Keratinocyte (primary cell): ENCODE measurements at regions not wholly inside any gene's neighbourhood (a gene's known extent, or its start where the extent isn't known, plus 50 kb on each side); places are given as distances from the start of the nearest gene placed in this dataset.

Source experiments
- CTCF ChIP-seq, 3 experiments: IDR thresholded peaks in 1 of 3; conservative IDR thresholded peaks in 1 of 3; optimal IDR thresholded peaks in 1 of 3; 2 replicates in 2 of 3; 3 replicates in 1 of 3; pipeline versions ENCODE3 to v1.5.1; 2011; ENCODE audit warnings: low read length in 3 of 3, mild to moderate bottlenecking in 3 of 3, moderate library complexity in 2 of 3, control low read depth in 1 of 3, inconsistent platforms in 1 of 3; ENCODE audit not compliant: insufficient read depth in 2 of 3; ENCODE audit errors: extremely low read depth in 1 of 3
- EZH2 ChIP-seq: IDR thresholded peaks from one replicate; pipeline ENCODE4 v1.6.1; 2012; ENCODE audit warnings: inconsistent platforms, mild to moderate bottlenecking, low read length, moderate library complexity

GRCh38 chr13:62336507-62336906 is 920.9 kb upstream of the PCDH20 start:
- TF ChIP-seq CTCF (optimal IDR thresholded peaks at IDR 0.05 in 1 of 3, IDR thresholded peaks at IDR 0.05 in 1 of 3, conservative IDR thresholded peaks at IDR 0.05 in 1 of 3; ENCODE audit: extremely low read depth in 1 of 3, insufficient read depth in 2 of 3, low read length in 3 of 3), result no peak
- no peak for TF ChIP-seq EZH2
